Activated B cell treated with CpG ODN at 0.5 μM for 24 hours (primary cell): ENCODE measurements at regions not wholly inside any gene's neighbourhood (a gene's known extent, or its start where the extent isn't known, plus 50 kb on each side); places are given as distances from the start of the nearest gene placed in this dataset.
"Not testable (repeated sequence)": the region's sequence is repeated elsewhere in the genome, so short reads cannot be mapped to it uniquely, and the experiment has no call there.

ENCODE experiments used
- ATAC-seq: fragments of 200-7000 bp; cut with Tn5 transposase; one replicate; pipeline ENCODE4 v1.10.0; 2021; ENCODE audit warnings: low read depth, mild to moderate bottlenecking, moderate library complexity
- CTCF ChIA-PET: fragments of 350-600 bp; sonication (Branson Sonifier 250); formaldehyde crosslinking; loops from one replicate; lab custom pipeline; 2021; ENCODE audit warnings: antibody characterized with exemption; lab: Charles Lee
- POLR2A ChIA-PET: fragments of 350-600 bp; sonication (Branson Sonifier 250); formaldehyde crosslinking; loops from one replicate; lab custom pipeline; 2021; ENCODE audit warnings: antibody characterized with exemption; lab: Charles Lee
- DNase-seq: peaks from one replicate; pipeline ENCODE4 v3.0.0; 2022
- H3K27ac Mint-ChIP-seq: one replicate; pipeline ENCODE4 v1.8.0; 2020; ENCODE audit warnings: mixed read lengths
- H3K27me3 Mint-ChIP-seq: one replicate; pipeline ENCODE4 v1.8.0; 2021; ENCODE audit warnings: mixed read lengths
- H3K36me3 Mint-ChIP-seq: one replicate; pipeline ENCODE4 v1.8.0; 2021; ENCODE audit warnings: low read depth, mixed read lengths
- H3K4me1 Mint-ChIP-seq: one replicate; pipeline ENCODE4 v1.8.0; 2021; ENCODE audit warnings: mixed read lengths
- H3K4me3 Mint-ChIP-seq: one replicate; pipeline ENCODE4 v1.8.0; 2020; ENCODE audit warnings: mild to moderate bottlenecking, mixed read lengths
- H3K9me3 Mint-ChIP-seq: one replicate; pipeline ENCODE4 v1.8.0; 2020; ENCODE audit warnings: mixed read lengths
- CTCF ChIP-seq: fragments of 200-600 bp; IDR thresholded peaks from one replicate; pipeline ENCODE4 v1.8.0; 2022; ENCODE audit warnings: antibody characterized with exemption, mild to moderate bottlenecking
- intact Hi-C: fragments of 100-400 bp; cut with micrococcal nuclease; formaldehyde crosslinking; loops from one replicate; pipeline ENCODE4 v1.15.1; 2024

- Mint-ChIP-seq H3K9me3 (peaks cover 4% of the 10 kb centered on the region), H3K4me3 (no peak overlapping the region), H3K27me3 (peaks cover 24% of the 10 kb centered on the region), H3K27ac (no peak overlapping the region), H3K4me1 (peaks cover 7% of the 10 kb centered on the region), H3K36me3 (no peaks in the 10 kb centered on the region)
- DNase-seq (no peak), ATAC-seq (no peak)
- POLR2A ChIA-PET: no interaction called here
- CTCF ChIA-PET: no interaction called here
- TF ChIP-seq CTCF: no peak
- intact Hi-C loops: no loop called here
Measured at GRCh38 chr2:18971069-18971378, 381.7 kb upstream of the NT5C1B start.

GRCh38 chr2:18966131-18966530, 376.8 kb upstream of the NT5C1B start:
- H3K4me1 Mint-ChIP-seq: no peaks in the 10 kb centered on the region
- no peak for ATAC-seq
- H3K27ac Mint-ChIP-seq: no peak overlapping the region
- CTCF ChIA-PET: no interaction called here
- peaks cover 18% of the 10 kb centered on the region for H3K27me3 Mint-ChIP-seq
- no peaks in the 10 kb centered on the region for H3K36me3 Mint-ChIP-seq
- DNase-seq: no peak
- POLR2A ChIA-PET: no interaction called here
- peaks cover 5% of the 10 kb centered on the region for H3K9me3 Mint-ChIP-seq
- no peak for TF ChIP-seq CTCF
- intact Hi-C loops: no loop called here
- H3K4me3 Mint-ChIP-seq: no peak overlapping the region

- H3K27ac Mint-ChIP-seq, H3K36me3 Mint-ChIP-seq, DNase-seq, H3K4me3 Mint-ChIP-seq, ATAC-seq, H3K9me3 Mint-ChIP-seq, intact Hi-C loops, H3K4me1 Mint-ChIP-seq, POLR2A ChIA-PET, CTCF ChIA-PET: not testable (repeated sequence)
- H3K27me3 Mint-ChIP-seq: peaks cover 11% of the 10 kb centered on the region
Measured at GRCh38 chr2:18963739-18964256, 374.4 kb upstream of the NT5C1B start.

GRCh38 chr2:18961991-18962421, 372.6 kb upstream of the NT5C1B start:
- ChIA-PET POLR2A (no interaction called here), CTCF (no interaction called here)
- ATAC-seq (no peak), DNase-seq (no peak)
- Mint-ChIP-seq H3K4me3 (no peak overlapping the region), H3K27me3 (peaks cover 8% of the 10 kb centered on the region), H3K4me1 (no peaks in the 10 kb centered on the region), H3K36me3 (no peaks in the 10 kb centered on the region), H3K9me3 (peaks cover 5% of the 10 kb centered on the region), H3K27ac (no peak overlapping the region)
- no peak for TF ChIP-seq CTCF
- intact Hi-C loops: no loop called here

- CTCF ChIA-PET: no interaction called here
- no peak for ATAC-seq
- H3K27me3 Mint-ChIP-seq: peaks cover 4% of the 10 kb centered on the region
Measured at GRCh38 chr2:18959952-18960717, 370.8 kb upstream of the NT5C1B start.

More at GRCh38 chr2:18959952-18960717, 370.8 kb upstream of the NT5C1B start:
- H3K4me3 Mint-ChIP-seq: no peak overlapping the region
- intact Hi-C loops: no loop called here
- no peak for DNase-seq
- POLR2A ChIA-PET: no interaction called here
- H3K27ac Mint-ChIP-seq: no peak overlapping the region
- H3K9me3 Mint-ChIP-seq: peaks cover 5% of the 10 kb centered on the region
- H3K36me3 Mint-ChIP-seq: no peaks in the 10 kb centered on the region
- no peaks in the 10 kb centered on the region for H3K4me1 Mint-ChIP-seq
- TF ChIP-seq CTCF: no peak
